Nephron (organoid): ENCODE measurements at regions not wholly inside any gene's neighbourhood (a gene's known extent, or its start where the extent isn't known, plus 50 kb on each side); places are given as distances from the start of the nearest gene placed in this dataset.

Experiments
- H3K27ac Mint-ChIP-seq, 3 experiments: 2 replicates each; pipeline ENCODE4 v1.8.0; 2020; ENCODE audit warnings: mixed read lengths in 3 of 3, mild to moderate bottlenecking in 2 of 3, moderate library complexity in 1 of 3
- H3K27me3 Mint-ChIP-seq: 2 replicates; pipeline ENCODE4 v1.8.0; 2021; ENCODE audit warnings: low read depth, mild to moderate bottlenecking, moderate library complexity, mixed read lengths
- H3K36me3 Mint-ChIP-seq: 2 replicates; pipeline ENCODE4 v1.8.0; 2020; ENCODE audit warnings: low read depth, mixed read lengths
- H3K4me1 Mint-ChIP-seq: 2 replicates; pipeline ENCODE4 v1.8.0; 2020; ENCODE audit warnings: mixed read lengths
- H3K4me3 Mint-ChIP-seq, 3 experiments: 2 replicates each; pipeline ENCODE4 v1.8.0; 2020; ENCODE audit warnings: mild to moderate bottlenecking in 3 of 3, mixed read lengths in 3 of 3, moderate library complexity in 2 of 3
- H3K9me3 Mint-ChIP-seq: 2 replicates; pipeline ENCODE4 v1.8.0; 2020; ENCODE audit warnings: mixed read lengths
- CTCF ChIP-seq, 3 experiments: fragments of 200-600 bp; sonication (generic); IDR thresholded peaks; one replicate each; pipeline ENCODE4 v1.5.0; 2021; ENCODE audit warnings: antibody characterized with exemption in 3 of 3; ENCODE audit not compliant: unreplicated experiment in 3 of 3

- H3K4me3 Mint-ChIP-seq, result no peak overlapping the region
- H3K27ac Mint-ChIP-seq, result no peak overlapping the region
- no peak for TF ChIP-seq CTCF (IDR thresholded peaks at IDR 0.05; ENCODE audit: unreplicated experiment in 3 of 3)
- H3K36me3 Mint-ChIP-seq, result no peaks in the 10 kb centered on the region
- H3K27me3 Mint-ChIP-seq, result no peaks in the 10 kb centered on the region
- peaks cover 2% of the 10 kb centered on the region for H3K9me3 Mint-ChIP-seq
- no peaks in the 10 kb centered on the region for H3K4me1 Mint-ChIP-seq
These were observed 69.2 kb downstream of the INHBA start for GRCh38 chr7:41633690-41634089.

DNA sequence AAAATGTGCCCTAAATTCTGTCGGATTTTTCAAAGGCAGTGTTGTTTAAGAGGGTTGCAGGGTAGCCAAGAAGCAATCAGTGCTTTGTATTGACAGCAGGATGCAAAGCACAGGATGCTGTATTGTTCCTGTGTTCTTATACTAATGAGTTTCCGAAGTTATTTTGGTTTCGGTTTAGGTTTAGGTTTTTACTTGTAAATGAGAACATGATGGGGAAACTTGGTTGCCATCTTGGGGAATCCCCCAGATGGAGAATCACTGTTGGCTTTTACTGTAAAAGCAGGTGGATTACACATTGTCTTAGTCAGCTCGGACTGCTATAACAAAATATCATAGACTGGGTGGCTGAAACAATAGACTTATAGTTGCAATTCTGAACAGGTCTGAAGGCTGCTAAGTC lies 72.1 kb downstream of the INHBA start:
- TF ChIP-seq CTCF (IDR thresholded peaks at IDR 0.05; ENCODE audit: unreplicated experiment in 3 of 3), result no peak
- Mint-ChIP-seq H3K27me3 (no peaks in the 10 kb centered on the region), H3K4me3 (no peak overlapping the region), H3K27ac (no peak overlapping the region), H3K36me3 (no peaks in the 10 kb centered on the region), H3K9me3 (peaks cover 2% of the 10 kb centered on the region), H3K4me1 (no peaks in the 10 kb centered on the region)

- no peaks in the 10 kb centered on the region for H3K36me3 Mint-ChIP-seq
- no peak overlapping the region for H3K27ac Mint-ChIP-seq
These were observed 73.2 kb downstream of the INHBA start for GRCh38 chr7:41629711-41630111.

GRCh38 chr7:41628901-41629300 lies 74.0 kb downstream of the INHBA start:
- H3K4me3 Mint-ChIP-seq, result no peak overlapping the region
- H3K36me3 Mint-ChIP-seq, result no peaks in the 10 kb centered on the region
- no peaks in the 10 kb centered on the region for H3K27me3 Mint-ChIP-seq
- TF ChIP-seq CTCF (IDR thresholded peaks at IDR 0.05; ENCODE audit: unreplicated experiment in 3 of 3), result no peak
- H3K27ac Mint-ChIP-seq, result no peak overlapping the region
- H3K4me1 Mint-ChIP-seq, result no peaks in the 10 kb centered on the region
- H3K9me3 Mint-ChIP-seq, result peaks cover 2% of the 10 kb centered on the region

More at GRCh38 chr7:41629711-41630111, 73.2 kb downstream of the INHBA start:
- no peak overlapping the region for H3K4me3 Mint-ChIP-seq
- H3K27me3 Mint-ChIP-seq, result no peaks in the 10 kb centered on the region
- TF ChIP-seq CTCF (IDR thresholded peaks at IDR 0.05; ENCODE audit: unreplicated experiment in 3 of 3), result no peak
- peaks cover 2% of the 10 kb centered on the region for H3K9me3 Mint-ChIP-seq
- no peaks in the 10 kb centered on the region for H3K4me1 Mint-ChIP-seq

GRCh38 chr7:41627645-41628298 lies 75.1 kb downstream of the INHBA start:
- Mint-ChIP-seq H3K9me3 (peaks cover 2% of the 10 kb centered on the region), H3K36me3 (no peaks in the 10 kb centered on the region), H3K4me3 (no peak overlapping the region), H3K4me1 (no peaks in the 10 kb centered on the region), H3K27me3 (no peaks in the 10 kb centered on the region), H3K27ac (no peak overlapping the region)
- no peak for TF ChIP-seq CTCF (IDR thresholded peaks at IDR 0.05; ENCODE audit: unreplicated experiment in 3 of 3)

DNA sequence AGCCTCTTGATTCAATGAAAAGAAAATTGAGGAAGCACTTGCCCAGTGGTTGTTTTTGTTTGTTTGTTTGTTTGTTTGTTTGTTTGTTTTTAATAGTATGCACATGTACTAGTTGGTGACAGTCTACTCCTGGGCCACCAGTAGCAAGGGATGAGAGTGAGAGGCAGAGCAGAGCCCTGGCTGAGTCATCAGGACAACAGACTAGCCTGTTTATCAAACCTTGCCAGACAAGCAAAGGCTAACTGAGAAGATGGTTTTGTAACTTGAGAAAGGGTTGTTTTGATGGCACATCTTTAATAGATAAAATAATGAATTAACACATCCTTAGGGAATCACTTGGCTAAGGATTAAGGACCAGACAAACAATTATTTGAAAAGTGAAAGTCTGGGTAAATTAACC lies 78.1 kb downstream of the INHBA start:
- no peak for TF ChIP-seq CTCF (IDR thresholded peaks at IDR 0.05; ENCODE audit: unreplicated experiment in 3 of 3)
- Mint-ChIP-seq H3K4me3 (no peak overlapping the region), H3K9me3 (no peaks in the 10 kb centered on the region), H3K27ac (no peak overlapping the region), H3K4me1 (no peaks in the 10 kb centered on the region), H3K36me3 (no peaks in the 10 kb centered on the region), H3K27me3 (no peaks in the 10 kb centered on the region)
